NCI-H524 treated with DMSO at 0.1 percent for 48 hours (cell line): ENCODE measurements at regions not wholly inside any gene's neighbourhood (a gene's known extent, or its start where the extent isn't known, plus 50 kb on each side); places are given as distances from the start of the nearest gene placed in this dataset.
"Not testable (repeated sequence)": the region's sequence is repeated elsewhere in the genome, so short reads cannot be mapped to it uniquely, and the experiment has no call there.

Source experiments
- DNase-seq: peaks from one replicate; lab custom pipeline; 2025; lab: John Stamatoyannopoulos, UW

DNA sequence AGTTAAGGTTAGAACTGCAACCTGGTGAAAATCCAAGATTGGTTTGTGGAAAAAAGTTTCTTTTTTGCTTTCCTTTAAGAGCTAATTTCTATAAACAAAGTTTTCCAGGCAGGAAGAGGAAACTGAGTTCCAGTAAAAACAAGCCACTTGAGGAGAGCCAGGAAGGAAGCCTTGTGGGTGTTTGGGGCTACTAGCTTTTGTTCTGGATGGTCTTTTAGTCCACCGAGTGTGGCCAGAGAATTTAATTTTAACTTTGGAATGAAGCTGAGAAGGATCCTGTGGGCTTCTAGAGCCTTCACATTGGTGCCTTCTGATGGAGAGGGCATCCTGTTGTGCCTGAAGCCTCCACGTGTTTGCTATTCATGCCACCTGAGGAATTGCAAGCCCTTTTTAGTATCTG lies 327.9 kb downstream of the C12orf75 start:
- no peak for DNase-seq

DNA sequence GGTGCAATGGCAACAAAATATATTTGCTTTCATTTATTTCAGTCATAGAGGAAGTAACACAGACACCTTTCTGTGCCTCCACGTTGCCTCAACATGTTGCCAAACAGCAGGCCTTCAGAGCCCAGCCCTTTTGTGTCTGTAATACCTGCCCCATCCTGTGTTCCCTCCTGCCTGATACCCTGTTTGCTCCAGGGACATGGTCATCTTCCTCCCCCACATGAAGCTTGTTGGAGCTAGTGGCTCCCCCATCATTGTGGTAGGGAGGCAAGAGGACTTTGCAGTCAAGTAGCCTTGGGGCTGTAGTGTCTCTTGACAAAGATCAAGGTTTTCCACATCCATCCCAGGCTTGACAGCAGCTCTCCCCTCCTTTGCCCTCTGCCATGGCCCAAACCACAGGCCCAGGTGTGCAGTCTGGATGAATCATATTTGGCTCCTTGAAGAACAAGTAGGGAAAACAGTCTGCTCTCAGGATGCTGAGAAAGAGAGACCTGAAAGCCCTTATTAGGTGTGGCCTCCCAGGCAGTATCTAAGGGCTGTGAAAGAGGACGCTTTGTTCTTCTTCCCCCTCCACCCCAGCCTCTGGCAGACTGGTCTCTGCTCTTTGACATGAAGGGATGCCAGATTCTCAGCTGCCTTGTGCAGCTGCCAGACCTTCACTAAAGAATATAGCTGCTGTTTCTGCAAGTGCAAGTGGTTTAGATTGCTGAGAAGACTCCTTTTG lies 329.0 kb downstream of the C12orf75 start:
- DNase-seq: no peak

DNA sequence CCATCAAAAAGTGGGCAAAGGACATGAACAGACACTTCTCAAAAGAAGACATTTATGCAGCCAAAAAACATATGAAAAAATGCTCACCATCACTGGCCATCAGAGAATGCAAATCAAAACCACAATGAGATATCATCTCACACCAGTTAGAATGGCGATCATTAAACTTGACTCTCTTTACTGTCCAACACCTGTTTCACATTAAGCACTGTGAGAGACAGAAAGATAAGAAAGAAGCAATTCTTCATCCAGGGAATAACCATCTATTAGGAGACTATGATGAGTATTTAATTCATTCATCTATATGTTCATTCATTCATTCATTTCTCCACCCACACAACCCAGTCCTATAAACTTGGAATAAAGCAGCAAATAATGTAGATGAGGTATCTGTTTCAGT lies 334.3 kb downstream of the C12orf75 start:
- not testable (repeated sequence) for DNase-seq

DNA sequence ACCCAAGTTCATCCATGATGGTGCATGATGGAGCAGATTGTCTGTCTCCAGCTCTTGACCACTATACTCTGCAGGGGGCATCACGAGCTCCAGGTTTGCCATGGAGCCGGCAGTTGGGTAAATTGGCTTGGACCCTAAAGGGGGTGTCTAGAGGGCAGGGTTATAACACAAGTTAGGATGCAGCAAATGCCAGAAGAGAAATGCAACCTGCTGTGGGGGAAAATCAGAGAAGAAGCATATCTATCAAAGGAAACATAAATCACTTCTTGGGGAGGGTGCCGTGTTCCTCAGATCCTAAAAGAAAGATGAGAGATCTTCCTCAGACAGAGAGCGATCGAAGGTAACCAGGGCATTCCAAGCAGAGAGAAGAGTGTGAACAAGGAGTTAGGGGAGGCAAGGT lies 334.9 kb downstream of the C12orf75 start:
- DNase-seq: no peak

DNA sequence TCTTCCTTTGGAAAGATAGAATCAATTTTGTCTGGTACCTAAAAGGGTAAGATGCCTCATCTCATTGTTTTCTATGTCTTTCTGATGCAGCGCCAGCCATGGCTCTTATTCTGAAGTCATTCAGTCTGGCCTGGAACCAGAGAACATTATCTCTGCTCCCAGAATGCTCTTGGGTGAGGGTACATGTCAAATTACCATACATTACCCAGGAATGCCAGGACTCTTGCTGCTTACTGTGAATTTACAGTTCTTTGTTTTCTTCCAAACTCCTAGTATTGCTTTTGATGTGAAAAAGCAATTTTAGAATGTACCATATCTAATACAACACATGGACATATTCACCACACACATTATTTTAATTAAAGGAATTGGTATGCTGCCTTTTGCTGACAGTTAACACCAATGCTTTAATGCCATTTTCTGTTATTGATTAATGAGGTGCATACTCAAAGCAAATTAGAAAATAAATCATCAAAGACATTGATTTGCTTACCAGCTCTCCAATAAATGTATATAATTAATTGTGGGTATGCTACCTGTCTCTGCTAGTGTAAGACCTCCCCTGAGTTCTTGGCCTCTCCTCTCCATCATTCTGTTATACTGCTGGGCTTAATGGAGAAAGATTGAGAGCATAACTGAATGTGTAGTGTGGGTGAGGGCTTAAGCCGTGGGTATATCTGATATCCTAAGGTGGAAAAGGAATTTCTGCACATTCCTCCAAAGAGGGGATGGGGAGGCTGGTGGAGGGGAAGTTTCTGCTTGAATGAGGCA lies 337.7 kb downstream of the C12orf75 start:
- DNase-seq: no peak

DNA sequence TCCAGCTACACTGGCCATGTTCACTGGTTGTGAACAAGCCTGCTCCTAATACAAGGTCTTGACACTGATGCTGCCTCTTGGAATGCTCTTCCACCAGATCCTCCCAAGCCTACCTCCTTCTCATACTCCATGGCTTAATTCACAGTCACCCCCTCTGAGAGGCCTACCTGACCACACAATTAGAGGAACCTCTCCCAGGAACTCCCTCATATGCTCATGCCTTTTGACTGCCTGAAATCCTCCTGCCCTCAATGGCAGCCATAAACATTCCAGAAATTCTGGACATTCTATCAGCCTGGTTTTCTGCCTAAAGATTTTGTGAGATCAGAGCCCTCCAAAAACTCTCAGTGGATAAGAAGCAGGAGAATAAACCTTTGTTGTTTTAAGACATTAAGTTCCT lies 340.2 kb downstream of the C12orf75 start:
- DNase-seq: no peak

DNA sequence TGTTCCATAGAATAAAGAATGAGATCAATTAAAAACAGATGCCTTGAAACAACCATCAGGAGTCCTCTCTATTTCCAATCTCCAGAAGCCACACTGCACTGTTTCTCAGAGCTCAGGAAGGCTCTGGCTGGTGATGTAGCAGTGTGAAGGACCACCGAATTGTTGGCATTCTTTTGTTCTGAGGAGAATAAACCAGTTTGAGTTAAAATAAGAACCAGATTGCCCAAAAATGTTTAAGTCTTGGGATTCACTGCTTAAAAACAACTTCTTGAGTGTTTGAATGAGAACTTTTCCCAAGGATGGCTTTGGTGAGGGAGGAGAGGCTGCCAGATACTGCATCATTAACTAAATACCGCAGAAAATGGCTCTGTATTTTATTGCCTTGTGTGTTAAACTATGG lies 341.2 kb downstream of the C12orf75 start:
- DNase-seq: no peak

DNA sequence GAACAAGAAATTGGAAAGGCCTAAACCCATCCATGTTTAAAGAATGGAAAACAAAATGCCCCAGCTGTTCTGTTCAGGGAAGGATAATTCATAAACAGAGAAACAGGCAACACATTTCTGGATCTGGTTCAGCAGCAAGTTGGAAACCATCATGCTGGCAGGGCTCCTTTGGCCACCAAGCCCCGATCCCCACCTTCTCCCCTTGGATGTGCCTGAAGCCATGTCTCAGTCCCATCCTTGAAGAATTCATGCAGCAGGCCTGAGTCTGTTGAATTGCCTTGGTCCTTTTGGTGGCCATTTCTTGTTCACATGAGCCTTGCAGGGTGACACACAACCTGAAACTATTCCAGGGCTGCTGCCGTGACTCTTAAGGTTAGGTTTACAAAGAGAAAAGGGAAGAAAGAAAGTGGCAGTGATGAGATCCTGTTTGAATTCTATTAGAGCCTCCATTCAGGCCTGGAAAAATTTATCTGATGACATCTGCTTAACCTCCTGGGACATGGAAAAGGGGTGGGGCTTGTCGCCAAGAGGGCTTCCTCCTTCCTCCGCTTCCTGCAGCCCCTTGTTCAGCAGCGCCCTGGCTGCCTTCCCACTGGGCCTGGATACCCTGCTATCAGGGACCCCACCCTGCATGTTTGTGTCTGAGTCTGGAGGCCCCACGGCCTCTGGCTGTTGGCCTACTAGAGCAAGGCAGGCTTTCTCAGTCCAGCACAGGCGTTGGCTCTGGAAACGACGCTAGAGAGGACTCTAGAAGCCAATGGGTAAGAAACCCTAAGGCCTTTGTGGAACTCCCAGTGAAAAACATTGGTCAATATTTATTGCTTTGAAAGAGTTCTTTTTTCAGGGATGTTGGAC lies 341.9 kb downstream of the C12orf75 start:
- no peak for DNase-seq

DNA sequence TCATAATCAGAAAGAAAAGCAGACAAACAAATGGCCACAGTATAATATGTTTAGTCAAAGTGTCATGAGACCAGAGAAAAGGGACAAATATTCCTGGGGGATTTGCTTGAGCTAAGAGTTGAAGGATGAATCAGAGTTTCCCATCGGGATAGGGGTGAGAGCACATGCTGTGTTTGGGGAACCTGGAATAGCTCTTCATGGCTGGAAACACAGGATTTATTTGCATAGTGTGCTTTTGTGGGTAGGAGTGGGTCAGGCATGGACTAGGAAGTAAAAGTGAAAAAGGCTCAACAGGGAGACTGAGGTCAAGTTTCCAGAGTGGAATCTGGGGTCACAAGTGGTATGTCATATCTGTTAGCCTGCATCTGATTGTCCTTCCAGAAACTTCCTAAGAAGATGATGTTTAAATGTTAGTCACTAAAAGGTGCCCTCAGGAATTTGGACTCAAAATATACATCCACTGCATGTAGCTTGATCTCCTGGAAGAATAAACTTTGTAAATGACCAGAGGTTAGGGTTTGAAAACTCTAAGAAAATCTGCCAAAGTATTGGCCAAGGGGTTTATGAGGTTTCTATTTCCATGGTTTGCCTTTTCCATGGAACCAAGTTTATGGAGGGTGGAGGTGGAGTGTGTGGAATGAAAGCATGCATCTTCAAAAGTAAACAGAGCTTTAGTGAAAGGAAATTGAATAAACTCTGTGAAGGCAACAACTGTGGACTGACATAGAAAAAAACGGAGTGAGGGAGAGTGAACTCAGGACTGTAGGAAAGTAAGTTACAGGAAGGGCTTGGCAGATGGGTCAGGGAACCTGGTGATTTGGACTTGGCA lies 344.6 kb downstream of the C12orf75 start:
- DNase-seq: no peak

DNA sequence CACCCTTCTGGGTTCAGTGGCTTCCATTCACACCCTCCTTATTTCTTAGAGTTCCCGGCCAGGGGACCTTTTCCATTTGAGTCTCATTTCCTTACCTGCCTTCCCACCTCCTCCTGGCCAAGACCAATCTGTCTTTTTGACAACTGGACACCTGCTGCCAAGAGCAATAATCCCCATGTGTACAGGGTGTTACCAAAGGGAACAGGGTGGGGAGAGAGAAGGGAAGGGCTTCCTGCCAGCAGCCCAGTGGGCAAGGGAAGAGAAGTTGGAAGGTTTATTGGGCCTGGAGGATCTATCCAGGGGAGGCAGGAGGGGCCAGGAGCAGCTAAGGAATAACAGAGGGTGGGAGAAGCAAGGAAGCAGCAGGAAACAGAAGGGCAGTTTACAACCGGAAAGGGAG lies 346.2 kb downstream of the C12orf75 start:
- no peak for DNase-seq

DNA sequence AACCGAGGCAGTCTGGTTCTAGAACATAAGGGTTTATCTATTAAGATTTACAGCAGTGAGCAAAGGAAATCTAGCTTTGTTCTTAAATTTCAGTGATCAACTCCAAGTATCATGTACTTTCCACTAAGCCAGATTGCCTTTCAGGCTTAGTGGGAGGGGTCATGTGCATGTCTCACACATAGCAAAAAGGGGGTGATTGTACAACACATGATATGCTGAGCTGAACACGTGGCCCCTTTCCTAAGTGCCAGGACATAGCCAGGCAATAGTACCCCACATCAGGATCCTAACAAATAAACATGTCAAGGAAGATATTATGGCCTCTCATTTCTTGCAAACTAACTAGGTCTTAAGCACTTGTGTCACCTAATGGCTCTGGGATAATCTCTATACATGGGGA lies 347.2 kb downstream of the C12orf75 start:
- DNase-seq: peak; percentile 64

DNA sequence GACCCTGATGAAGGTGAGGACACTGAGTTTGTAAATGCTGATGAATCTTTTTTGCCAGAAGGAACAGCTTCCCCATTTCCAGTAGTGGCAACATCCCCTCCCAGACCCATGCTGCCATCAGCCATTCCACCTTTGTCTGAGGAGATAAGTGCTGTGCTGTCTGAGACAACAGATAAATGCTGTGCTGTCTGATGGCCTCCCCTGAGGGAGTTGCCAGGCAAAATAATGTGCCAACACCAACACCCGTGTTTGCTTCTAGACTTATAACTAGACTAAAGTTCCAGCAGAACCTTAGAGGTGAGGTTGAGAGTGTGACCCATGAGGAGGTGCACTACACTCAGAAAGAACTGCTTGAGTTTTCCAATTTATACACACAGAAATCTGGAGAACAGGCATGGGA lies 349.5 kb downstream of the C12orf75 start:
- DNase-seq: no peak

DNA sequence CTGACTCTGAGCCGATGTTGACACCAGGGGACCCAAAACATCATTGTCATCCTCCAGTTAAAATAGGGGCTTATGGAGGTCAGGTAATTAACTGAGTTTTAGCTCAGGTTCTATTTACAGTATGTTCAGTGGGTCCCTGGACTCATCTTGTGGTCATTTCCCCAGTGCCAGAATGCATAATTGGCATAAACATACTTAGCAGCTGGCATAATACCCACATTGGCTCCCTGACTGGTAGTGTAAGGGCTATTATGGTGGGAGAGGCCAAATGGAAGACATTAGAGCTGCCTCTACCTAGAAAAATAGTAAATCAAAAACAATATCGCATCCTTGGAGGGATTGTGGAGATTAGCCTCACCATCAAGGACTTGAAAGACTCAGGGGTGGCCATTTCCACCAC lies 350.9 kb downstream of the C12orf75 start:
- no peak for DNase-seq

DNA sequence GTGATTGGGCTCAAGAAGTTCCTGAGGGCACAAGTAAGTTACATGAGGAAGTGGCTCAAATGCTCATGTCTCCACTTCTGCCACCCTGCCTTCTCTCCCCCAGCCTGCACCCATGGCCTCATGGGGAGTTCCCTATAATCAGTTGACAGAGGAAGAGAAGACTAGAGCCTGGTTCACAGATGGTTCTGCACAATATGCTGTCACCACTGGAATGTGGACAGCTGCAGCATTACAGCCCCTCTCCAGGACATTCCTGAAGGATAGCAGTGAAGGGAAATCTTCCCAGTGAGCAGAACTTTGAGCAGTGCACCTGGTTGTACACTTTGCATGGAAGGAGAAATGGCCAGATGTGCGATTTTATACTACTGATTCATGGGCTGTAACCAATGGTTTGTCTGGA lies 352.3 kb downstream of the C12orf75 start:
- not testable (repeated sequence) for DNase-seq

DNA sequence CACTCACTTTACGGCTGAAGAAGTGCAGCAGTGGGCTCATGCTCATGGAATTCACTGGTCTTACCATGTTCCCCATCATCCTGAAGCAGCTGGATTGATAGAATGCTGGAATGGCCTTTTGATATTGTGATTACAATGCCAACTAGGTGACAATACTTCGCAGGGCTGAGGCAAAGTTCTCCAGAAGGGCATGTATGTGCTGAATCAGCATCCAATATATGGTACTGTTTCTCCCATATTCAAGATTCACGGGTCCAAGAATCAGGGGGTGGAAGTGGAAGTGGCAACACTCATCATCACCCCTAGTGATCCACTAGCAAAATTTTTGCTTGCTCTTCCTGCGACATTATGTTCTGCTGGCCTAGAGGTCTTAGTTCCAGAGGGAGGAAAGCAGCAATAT lies 353.3 kb downstream of the C12orf75 start:
- not testable (repeated sequence) for DNase-seq

DNA sequence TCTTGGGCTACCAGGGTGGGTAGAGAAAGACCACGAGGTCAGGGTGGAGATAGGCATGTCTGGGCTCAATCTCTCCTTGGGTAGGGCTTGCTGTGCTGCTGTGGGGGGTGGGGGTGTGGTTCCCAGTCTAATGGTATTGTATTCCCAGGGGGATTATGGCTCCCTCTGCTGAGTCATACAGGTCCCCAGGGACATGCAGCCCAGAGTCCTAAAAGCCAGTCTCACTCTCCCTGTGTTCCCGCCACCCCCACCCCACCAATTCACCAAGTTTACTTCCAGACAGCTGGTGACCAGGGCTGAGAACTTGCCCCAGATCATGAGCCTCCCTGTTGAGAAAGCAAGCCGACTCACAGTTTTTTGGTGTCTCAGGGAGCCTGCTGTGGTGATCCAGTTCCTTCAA lies 367.6 kb downstream of the C12orf75 start:
- DNase-seq: no peak

DNA sequence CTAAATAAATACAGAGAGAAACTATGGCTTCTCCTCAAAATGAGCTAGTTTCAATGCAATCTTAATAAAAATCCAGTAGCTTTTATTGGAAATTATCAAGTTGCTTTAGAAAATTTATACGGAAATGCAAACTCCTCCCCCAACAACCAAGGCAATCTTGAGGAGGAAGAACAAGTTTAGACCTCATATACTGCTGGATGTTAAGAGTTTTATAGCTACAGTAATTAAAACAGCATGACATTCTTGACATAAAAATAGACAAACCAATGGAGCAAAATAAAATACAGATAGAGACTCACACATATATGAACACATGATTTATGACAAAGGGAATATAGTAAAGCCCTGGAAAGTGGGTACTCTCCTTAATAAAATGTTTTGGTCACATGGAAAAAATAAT lies 368.7 kb downstream of the C12orf75 start:
- no peak for DNase-seq

DNA sequence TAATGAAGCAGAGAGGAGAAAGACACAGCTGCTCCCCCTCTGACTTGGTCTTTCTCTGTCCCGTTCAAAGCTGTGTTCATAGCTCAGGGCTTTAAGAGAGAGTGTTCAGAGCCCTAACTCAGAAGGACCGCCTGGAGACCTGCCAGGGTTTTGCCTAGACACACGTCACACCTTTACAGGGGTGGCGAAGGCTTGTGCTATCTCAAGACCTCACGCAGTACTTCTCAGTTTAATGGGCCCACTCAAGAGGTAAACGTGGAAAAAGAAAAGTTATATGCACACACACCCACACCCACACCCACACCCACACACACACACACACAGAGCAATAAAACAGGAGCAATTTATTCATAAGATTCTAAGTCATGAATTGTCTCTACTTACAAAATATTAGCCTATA lies 374.3 kb downstream of the C12orf75 start:
- no peak for DNase-seq

DNA sequence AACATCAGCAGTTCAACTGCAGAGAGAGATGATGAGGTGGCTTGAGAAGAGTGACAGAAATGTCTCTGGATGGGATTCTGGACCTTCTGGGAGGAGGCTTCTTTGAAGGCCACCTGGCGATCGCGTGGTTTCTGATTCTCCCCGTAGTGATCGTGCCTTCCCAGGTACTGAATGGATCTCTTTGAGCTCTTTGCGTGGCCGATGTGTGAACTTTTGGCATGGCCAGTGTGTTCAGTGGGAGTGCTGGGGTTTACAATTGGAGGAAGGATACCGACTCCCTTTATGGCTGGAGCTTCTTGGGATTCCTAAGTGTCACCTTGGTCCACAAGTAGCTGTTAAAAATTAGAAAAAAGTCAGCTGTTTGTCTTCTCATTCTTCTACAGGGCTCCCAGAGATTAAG lies 374.7 kb downstream of the C12orf75 start:
- DNase-seq: no peak

DNA sequence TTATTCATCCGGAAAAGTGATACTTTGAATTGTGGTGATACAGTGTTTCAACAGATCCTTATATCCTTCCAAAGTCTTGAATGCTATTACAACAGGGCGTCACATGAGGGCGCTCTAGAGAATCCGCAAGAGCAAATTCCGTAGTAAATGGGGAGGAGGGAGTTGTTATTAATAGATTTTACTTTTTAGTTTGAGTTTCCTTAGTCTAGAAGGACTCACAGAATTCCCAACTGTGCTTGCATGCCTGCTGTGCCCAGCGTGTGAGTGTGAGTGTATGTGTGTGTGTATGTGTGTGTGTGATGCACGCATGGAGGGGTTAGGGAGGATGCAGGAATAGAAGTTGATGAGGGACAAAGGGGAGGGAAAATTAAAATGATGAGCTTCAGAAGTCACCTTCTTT lies 375.3 kb downstream of the C12orf75 start:
- DNase-seq: no peak

DNA sequence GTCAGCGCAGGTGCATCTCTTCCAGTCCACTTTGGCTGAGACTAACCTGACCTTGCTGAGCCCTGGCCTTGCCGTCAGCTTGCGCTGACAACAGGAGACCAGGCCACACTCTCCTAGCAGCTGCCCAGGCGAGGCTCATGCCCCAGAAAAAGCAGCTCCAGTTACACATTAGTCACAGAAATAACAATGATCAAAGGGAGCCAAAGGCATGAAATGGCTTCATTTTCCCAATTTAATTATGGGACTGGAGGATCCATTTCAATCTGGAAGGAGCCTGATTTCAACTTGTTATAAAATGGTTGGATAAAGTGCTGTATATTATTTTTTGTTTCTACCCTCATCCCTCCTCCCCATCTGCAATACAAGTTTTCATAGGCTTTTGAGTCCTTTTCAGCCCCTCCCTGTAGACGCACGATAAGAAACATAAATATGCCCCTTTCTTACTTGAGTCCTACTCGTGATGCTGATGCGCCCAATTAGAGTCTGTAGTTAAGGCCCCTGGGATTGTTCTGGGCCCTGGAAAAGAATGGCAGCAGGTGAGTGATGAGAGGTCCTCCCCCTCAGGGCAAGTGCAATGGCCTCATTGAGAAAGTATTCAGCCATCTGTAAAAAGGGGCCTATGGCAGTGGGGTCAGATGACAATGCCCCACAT lies 376.0 kb downstream of the C12orf75 start:
- no peak for DNase-seq
